ENCODE measurements at regions not wholly inside any gene's neighbourhood (a gene's known extent, or its start where the extent isn't known, plus 50 kb on each side); places are given as distances from the start of the nearest gene placed in this dataset.

DNA sequence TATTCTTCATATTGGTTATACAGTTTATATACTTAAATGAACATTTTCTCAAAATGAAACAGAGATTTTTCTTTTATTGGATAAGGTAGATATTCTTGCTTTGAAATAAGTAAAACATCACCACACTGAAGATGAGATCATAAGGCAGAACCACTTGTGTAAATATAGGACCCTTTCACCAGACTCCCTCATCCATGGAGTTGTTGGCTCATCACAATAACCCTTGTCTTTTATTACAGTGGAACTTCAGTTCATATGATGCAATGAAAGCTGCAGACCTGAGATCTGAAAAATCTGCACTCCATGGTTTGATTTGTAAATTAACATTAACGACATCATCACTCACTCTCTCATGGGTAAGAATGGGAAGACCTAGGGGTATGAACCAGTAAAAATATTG, 51.9 kb upstream of the DBX2 start:
- DNase-seq: no peak

GRCh38 chr12:45105996-45106395, 55.1 kb upstream of the DBX2 start:
- no peak for DNase-seq

- DNase-seq: no peak
Measured at GRCh38 chr12:45112306-45112705, 61.4 kb upstream of the DBX2 start.

DNA sequence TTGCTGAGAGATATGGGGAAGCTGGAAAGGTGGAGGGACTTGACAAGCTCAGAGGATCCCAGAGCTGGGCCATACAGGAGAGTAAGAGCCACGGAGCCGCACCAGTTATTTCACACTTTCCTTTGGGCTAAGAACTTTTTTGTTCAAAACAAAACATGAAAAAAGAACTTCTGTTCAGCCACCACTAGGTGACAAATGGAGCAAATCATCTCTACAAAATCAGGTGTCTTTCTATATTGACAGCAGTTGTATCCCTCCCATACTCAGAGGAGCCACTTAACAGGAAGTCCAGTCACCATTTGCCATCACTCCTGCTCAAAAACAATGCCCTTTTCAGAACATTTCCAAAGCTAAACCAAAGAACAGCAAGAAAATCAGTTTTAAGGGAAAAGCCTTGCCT, 70.3 kb upstream of the DBX2 start:
- no peak for DNase-seq

GRCh38 chr12:45122768-45123380, 72.0 kb upstream of the DBX2 start:
- DNase-seq: peak; percentile 11

DNA sequence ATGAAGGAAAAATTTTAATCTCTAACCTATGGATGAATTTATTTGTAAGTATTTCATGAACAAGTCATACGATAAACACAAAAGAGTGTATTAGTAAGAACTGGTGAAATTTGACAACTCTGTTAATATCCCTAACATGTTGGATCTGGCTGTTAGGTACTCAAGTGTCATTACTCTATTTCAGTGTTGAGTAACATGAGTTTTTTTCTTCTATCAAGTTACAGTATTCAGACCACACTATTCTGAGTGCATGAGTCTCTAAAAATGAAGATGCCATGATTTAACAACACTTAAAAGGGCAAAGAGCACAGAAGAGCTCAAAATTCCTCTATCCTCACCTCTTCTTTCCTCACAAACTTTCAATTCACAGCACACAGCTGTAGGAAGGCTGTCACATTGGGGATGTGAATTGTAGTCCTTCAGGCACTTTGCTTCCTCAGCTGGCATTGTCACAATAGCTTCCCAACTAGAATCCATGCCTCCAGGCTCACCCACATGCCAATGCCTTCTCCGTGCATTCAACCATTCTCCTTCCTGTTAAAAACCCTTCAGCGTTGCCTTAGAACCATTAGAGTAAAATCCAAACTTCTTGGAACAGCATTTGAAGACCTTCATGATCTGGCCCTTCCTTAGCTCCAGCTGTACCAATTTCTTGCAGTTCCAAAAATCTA, 73.7 kb upstream of the DBX2 start:
- DNase-seq: no peak

- no peak for DNase-seq
Measured at GRCh38 chr12:45125997-45126396, 75.1 kb upstream of the DBX2 start.

DNA sequence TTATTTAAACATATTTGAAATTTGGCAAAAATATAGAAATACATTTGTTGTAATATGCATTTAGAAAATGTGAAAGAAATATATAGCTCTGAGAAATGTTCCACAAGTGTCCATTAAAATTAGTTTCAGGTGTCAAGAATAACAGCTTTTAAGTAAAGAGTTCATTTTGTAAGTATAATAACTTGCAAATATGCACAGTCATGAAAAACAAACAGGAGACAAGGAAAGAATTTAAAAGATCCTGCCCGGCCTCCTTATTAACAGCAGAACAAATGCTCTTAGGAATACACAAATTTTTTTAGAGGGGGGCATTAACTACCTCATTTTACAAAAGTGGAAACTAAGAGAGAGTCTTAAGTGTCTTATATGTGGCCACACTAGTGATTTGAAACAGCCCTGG, 77.7 kb upstream of the DBX2 start:
- no peak for DNase-seq

- DNase-seq: peak; percentile 47
Measured at GRCh38 chr12:45130881-45131281, 80.0 kb upstream of the DBX2 start.

GRCh38 chr12:45131506-45131905, 80.6 kb upstream of the DBX2 start:
- no peak for DNase-seq

- DNase-seq: no peak
Measured at GRCh38 chr12:45138609-45139008, 77.3 kb upstream of the ANO6 start.

- DNase-seq: no peak
Measured at GRCh38 chr12:45148006-45148405, 67.9 kb upstream of the ANO6 start.

DNA sequence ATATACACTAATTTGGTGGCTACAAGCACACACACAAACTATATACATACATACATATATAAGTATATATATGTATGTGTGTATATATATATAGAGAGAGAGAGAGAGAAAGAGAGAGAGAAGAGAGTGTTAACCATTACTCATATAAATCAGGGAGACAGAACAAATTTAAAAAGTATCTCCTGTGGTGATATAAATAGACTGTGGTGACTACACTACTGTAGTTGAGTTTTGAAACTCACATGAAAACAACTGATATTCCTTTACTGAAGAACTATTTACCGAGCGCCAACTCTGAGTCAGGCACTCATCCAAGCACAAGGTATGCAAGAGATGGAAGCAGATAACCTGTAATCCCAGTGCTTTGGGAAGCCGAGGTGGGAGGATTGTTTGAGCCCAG, 67.3 kb upstream of the ANO6 start:
- no peak for DNase-seq

DNA sequence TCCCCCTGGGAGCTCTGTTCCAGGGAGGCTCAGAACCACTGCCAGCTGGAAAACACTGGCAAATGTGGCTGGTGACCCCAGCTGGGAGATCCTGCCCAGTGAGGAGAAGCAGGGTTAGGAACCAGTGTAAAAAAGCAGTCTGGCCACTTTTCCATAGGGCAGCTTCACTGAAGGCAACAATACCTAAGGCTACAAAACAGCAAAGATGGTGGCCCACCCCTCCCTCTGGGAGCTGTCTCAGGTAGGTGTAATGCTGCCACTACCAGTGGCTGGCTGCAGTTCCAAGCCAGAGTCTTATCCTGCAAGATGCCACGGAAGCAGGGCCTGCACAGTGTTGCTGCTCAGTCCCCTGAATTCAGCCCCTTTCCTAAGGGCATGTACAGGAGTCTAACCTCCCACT, 50.6 kb upstream of the ANO6 start:
- DNase-seq: no peak

- DNase-seq: no peak
Measured at GRCh38 chr12:45166056-45166455, 49.8 kb upstream of the ANO6 start.
